ENCODE measurements at regions not wholly inside any gene's neighbourhood (a gene's known extent, or its start where the extent isn't known, plus 50 kb on each side); places are given as distances from the start of the nearest gene placed in this dataset.

- DNase-seq (no peak), ATAC-seq (no peak)
- Mint-ChIP-seq H3K9me3 (no peaks in the 10 kb centered on the region), H3K27ac (no peak overlapping the region), H3K4me1 (peaks cover 62% of the 10 kb centered on the region), H3K4me3 (no peak overlapping the region), H3K27me3 (peaks cover 32% of the 10 kb centered on the region)
Measured at GRCh38 chr2:136361521-136361920, 243.6 kb upstream of the CXCR4 start.

GRCh38 chr2:136360790-136361189 lies 242.8 kb upstream of the CXCR4 start:
- ATAC-seq = no peak
- Mint-ChIP-seq H3K4me1 (peaks cover 68% of the 10 kb centered on the region), H3K27ac (peak overlapping the region in 1 of 2 donors; percentile 2), H3K4me3 (no peak overlapping the region), H3K27me3 (peaks cover 33% of the 10 kb centered on the region), H3K9me3 (no peaks in the 10 kb centered on the region)
- DNase-seq = peak in 1 of 2 donors; percentile 32

- Mint-ChIP-seq H3K9me3 (no peaks in the 10 kb centered on the region), H3K27ac (peak overlapping the region; percentile 68 to 77), H3K4me3 (peak overlapping the region in 1 of 2 donors; percentile 53), H3K4me1 (peaks cover 74% of the 10 kb centered on the region), H3K27me3 (peaks cover 34% of the 10 kb centered on the region)
- DNase-seq (peak in 1 of 2 donors; percentile 46), ATAC-seq (peak; percentile 67)
Measured at GRCh38 chr2:136359121-136359965, 241.4 kb upstream of the CXCR4 start.

- no peaks in the 10 kb centered on the region for H3K9me3 Mint-ChIP-seq
Measured at GRCh38 chr2:136358576-136358975, 240.6 kb upstream of the CXCR4 start.

GRCh38 chr2:136357007-136357380 lies 239.0 kb upstream of the CXCR4 start:
- ATAC-seq (no peak), DNase-seq (no peak)
- Mint-ChIP-seq H3K4me3 (no peak overlapping the region), H3K9me3 (no peaks in the 10 kb centered on the region), H3K27me3 (peaks cover 27% of the 10 kb centered on the region), H3K4me1 (peaks cover 54% of the 10 kb centered on the region), H3K27ac (no peak overlapping the region)

More at GRCh38 chr2:136358576-136358975, 240.6 kb upstream of the CXCR4 start:
- H3K4me1 Mint-ChIP-seq = peaks cover 69% of the 10 kb centered on the region
- peak overlapping the region; percentile 28 to 77 for H3K27ac Mint-ChIP-seq
- H3K4me3 Mint-ChIP-seq = peak overlapping the region; percentile 49 to 53
- H3K27me3 Mint-ChIP-seq = peaks cover 28% of the 10 kb centered on the region
- ATAC-seq = no peak
- DNase-seq = peak in 1 of 2 donors; percentile 26

- H3K4me1 Mint-ChIP-seq = peaks cover 54% of the 10 kb centered on the region
- peaks cover 23% of the 10 kb centered on the region for H3K27me3 Mint-ChIP-seq
- ATAC-seq = no peak
- no peak overlapping the region for H3K4me3 Mint-ChIP-seq
- no peaks in the 10 kb centered on the region for H3K9me3 Mint-ChIP-seq
- H3K27ac Mint-ChIP-seq = no peak overlapping the region
- DNase-seq = no peak
Measured at GRCh38 chr2:136356125-136357006, 238.4 kb upstream of the CXCR4 start.

- Mint-ChIP-seq H3K27me3 (peaks cover 11% of the 10 kb centered on the region), H3K9me3 (peaks cover 6 to 12% of the 10 kb centered on the region in 2 donors), H3K4me1 (peaks cover 22% of the 10 kb centered on the region), H3K27ac (peak overlapping the region in 1 of 2 donors; percentile 38), H3K4me3 (no peak overlapping the region)
- ATAC-seq = peak; percentile 66
- DNase-seq = no peak
Measured at GRCh38 chr2:136351684-136352083, 233.7 kb upstream of the CXCR4 start.

GRCh38 chr2:136347981-136348380 lies 230.0 kb upstream of the CXCR4 start:
- Mint-ChIP-seq H3K9me3 (peaks cover 6 to 12% of the 10 kb centered on the region in 2 donors), H3K27me3 (no peaks in the 10 kb centered on the region), H3K4me1 (peaks cover 9% of the 10 kb centered on the region), H3K27ac (no peak overlapping the region), H3K4me3 (no peak overlapping the region)
- DNase-seq = no peak
- no peak for ATAC-seq

GRCh38 chr2:136344339-136344738 lies 226.4 kb upstream of the CXCR4 start:
- Mint-ChIP-seq H3K4me3 (no peak overlapping the region), H3K9me3 (peaks cover 1 to 3% of the 10 kb centered on the region in 2 donors), H3K27ac (no peak overlapping the region), H3K4me1 (no peaks in the 10 kb centered on the region), H3K27me3 (no peaks in the 10 kb centered on the region)
- no peak for ATAC-seq
- no peak for DNase-seq

GRCh38 chr2:136342138-136342537 lies 224.2 kb upstream of the CXCR4 start:
- H3K27me3 Mint-ChIP-seq = no peaks in the 10 kb centered on the region
- H3K4me3 Mint-ChIP-seq = no peak overlapping the region
- DNase-seq = no peak
- peaks cover 8 to 12% of the 10 kb centered on the region in 2 donors for H3K9me3 Mint-ChIP-seq
- H3K4me1 Mint-ChIP-seq = no peaks in the 10 kb centered on the region
- no peak overlapping the region for H3K27ac Mint-ChIP-seq
- no peak for ATAC-seq

GRCh38 chr2:136334967-136335366 lies 217.0 kb upstream of the CXCR4 start:
- H3K4me1 Mint-ChIP-seq = no peaks in the 10 kb centered on the region

GRCh38 chr2:136332436-136333095 lies 214.6 kb upstream of the CXCR4 start:
- H3K27me3 Mint-ChIP-seq = no peaks in the 10 kb centered on the region
- H3K4me1 Mint-ChIP-seq = peaks cover 13% of the 10 kb centered on the region
- ATAC-seq = no peak
- DNase-seq = no peak
- peak overlapping the region in 1 of 2 donors; percentile 16 for H3K27ac Mint-ChIP-seq
- no peak overlapping the region for H3K4me3 Mint-ChIP-seq
- H3K9me3 Mint-ChIP-seq = no peaks in the 10 kb centered on the region

More at GRCh38 chr2:136334967-136335366, 217.0 kb upstream of the CXCR4 start:
- no peak for DNase-seq
- Mint-ChIP-seq H3K27me3 (no peaks in the 10 kb centered on the region), H3K4me3 (no peak overlapping the region), H3K27ac (no peak overlapping the region), H3K9me3 (peaks cover 8 to 12% of the 10 kb centered on the region in 2 donors)
- ATAC-seq = no peak

- no peaks in the 10 kb centered on the region for H3K27me3 Mint-ChIP-seq
- DNase-seq = no peak
- H3K4me1 Mint-ChIP-seq = peaks cover 27% of the 10 kb centered on the region
- ATAC-seq = no peak
- no peak overlapping the region for H3K27ac Mint-ChIP-seq
- no peak overlapping the region for H3K4me3 Mint-ChIP-seq
- H3K9me3 Mint-ChIP-seq = no peaks in the 10 kb centered on the region
Measured at GRCh38 chr2:136331226-136331625, 213.3 kb upstream of the CXCR4 start.

- Mint-ChIP-seq H3K9me3 (peaks cover 0 to 4% of the 10 kb centered on the region in 2 donors), H3K27ac (peak overlapping the region in 1 of 2 donors; percentile 81), H3K4me3 (peak overlapping the region in 1 of 2 donors; percentile 64), H3K4me1 (peaks cover 56% of the 10 kb centered on the region), H3K27me3 (no peaks in the 10 kb centered on the region)
- DNase-seq = no peak
- ATAC-seq = no peak
Measured at GRCh38 chr2:136328207-136328795, 210.4 kb upstream of the CXCR4 start.
